SK-N-SH treated with all-trans-retinoic acid at 6 μM for 48 hours (cell line): ENCODE measurements at regions not wholly inside any gene's neighbourhood (a gene's known extent, or its start where the extent isn't known, plus 50 kb on each side); places are given as distances from the start of the nearest gene placed in this dataset.

Experiments
- ATAC-seq: fragments of 200-7000 bp; cut with Tn5 transposase; 3 replicates; pipeline ENCODE4 v1.9.1; 2020; ENCODE audit warnings: mild to moderate bottlenecking, moderate library complexity
- ARNTL ChIP-seq: fragments of 450-650 bp; formaldehyde crosslinking; IDR thresholded peaks from 2 replicates; pipeline ENCODE4 v1.5.0; 2020; ENCODE audit warnings: low read depth, mild to moderate bottlenecking, moderate library complexity, borderline replicate concordance
- BACH2 ChIP-seq: fragments of 250-450 bp; sonication (Bioruptor Pico); IDR thresholded peaks from 2 replicates; pipeline ENCODE4 v1.9.0; 2021; ENCODE audit warnings: mild to moderate bottlenecking, borderline replicate concordance
- ISL1 ChIP-seq: fragments of 250-450 bp; sonication (Bioruptor Pico); IDR thresholded peaks from 2 replicates; pipeline ENCODE4 v2.1.2; 2022; ENCODE audit warnings: mild to moderate bottlenecking, moderate library complexity
- PPARA ChIP-seq: fragments of 250-450 bp; sonication (Bioruptor Pico); IDR thresholded peaks from 2 replicates; pipeline ENCODE4 v1.5.0; 2020; ENCODE audit warnings: mild to moderate bottlenecking, borderline replicate concordance
- RARB ChIP-seq: fragments of 250-450 bp; sonication (Bioruptor Pico); IDR thresholded peaks from 2 replicates; pipeline ENCODE4 v1.8.0; 2021; ENCODE audit warnings: mild to moderate bottlenecking, moderate library complexity
- SNAI2 ChIP-seq: fragments of 250-450 bp; sonication (Bioruptor Pico); IDR thresholded peaks from 2 replicates; pipeline ENCODE4 v1.5.0; 2020; ENCODE audit warnings: mild to moderate bottlenecking, moderate library complexity
- TCF4 ChIP-seq: fragments of 250-450 bp; sonication (Bioruptor Pico); IDR thresholded peaks from 2 replicates; pipeline ENCODE4 v1.8.0; 2021; ENCODE audit warnings: mild to moderate bottlenecking, moderate library complexity, borderline replicate concordance
- TOX ChIP-seq: fragments of 250-450 bp; sonication (Bioruptor Pico); IDR thresholded peaks from 2 replicates; pipeline ENCODE4 v1.8.0; 2021; ENCODE audit warnings: mild to moderate bottlenecking, moderate library complexity, borderline replicate concordance
- ZC3H10 ChIP-seq: fragments of 250-450 bp; sonication (Bioruptor Pico); IDR thresholded peaks from 2 replicates; pipeline ENCODE4 v1.5.1; 2021; ENCODE audit warnings: mild to moderate bottlenecking, moderate library complexity
- ZFP3 ChIP-seq: fragments of 250-450 bp; sonication (Bioruptor Pico); IDR thresholded peaks from 2 replicates; pipeline ENCODE4 v1.5.0; 2020; ENCODE audit warnings: mild to moderate bottlenecking, moderate library complexity
- ZFP30 ChIP-seq: fragments of 450-650 bp; formaldehyde crosslinking; IDR thresholded peaks from 2 replicates; pipeline ENCODE4 v1.5.0; 2022; ENCODE audit warnings: mild to moderate bottlenecking, moderate library complexity
- ZNF565 ChIP-seq: fragments of 450-650 bp; formaldehyde crosslinking; conservative IDR thresholded peaks from 2 replicates; pipeline ENCODE4 v1.5.0; 2020; ENCODE audit warnings: low read depth, mild to moderate bottlenecking, moderate library complexity
- ZNF70 ChIP-seq: fragments of 450-650 bp; formaldehyde crosslinking; IDR thresholded peaks from 2 replicates; pipeline ENCODE4 v1.5.0; 2020; ENCODE audit warnings: mild to moderate bottlenecking, moderate library complexity
- ZNF8 ChIP-seq: fragments of 450-650 bp; formaldehyde crosslinking; IDR thresholded peaks from 2 replicates; pipeline ENCODE4 v1.5.0; 2020; ENCODE audit warnings: mild to moderate bottlenecking, moderate library complexity
- TF ChIP-seq, protein P1 (sequence below): fragments of 250-450 bp; sonication (Bioruptor Pico); IDR thresholded peaks from 2 replicates; pipeline ENCODE4 v1.5.0; 2020; ENCODE audit warnings: mild to moderate bottlenecking, moderate library complexity
- TF ChIP-seq, protein P2 (sequence below): fragments of 250-450 bp; sonication (Bioruptor Pico); IDR thresholded peaks from 2 replicates; pipeline ENCODE4 v1.8.0; 2021; ENCODE audit warnings: low read depth, mild to moderate bottlenecking, moderate library complexity, borderline replicate concordance
- TF ChIP-seq, protein P3 (sequence below): fragments of 250-450 bp; sonication (Bioruptor Pico); IDR thresholded peaks from 2 replicates; pipeline ENCODE4 v1.5.1; 2021; ENCODE audit warnings: mild to moderate bottlenecking, moderate library complexity
- TF ChIP-seq, protein P4 (sequence below): fragments of 250-450 bp; sonication (Bioruptor Pico); IDR thresholded peaks from 2 replicates; pipeline ENCODE4 v1.8.0; 2020; ENCODE audit warnings: mild to moderate bottlenecking, moderate library complexity, borderline replicate concordance

DNA sequence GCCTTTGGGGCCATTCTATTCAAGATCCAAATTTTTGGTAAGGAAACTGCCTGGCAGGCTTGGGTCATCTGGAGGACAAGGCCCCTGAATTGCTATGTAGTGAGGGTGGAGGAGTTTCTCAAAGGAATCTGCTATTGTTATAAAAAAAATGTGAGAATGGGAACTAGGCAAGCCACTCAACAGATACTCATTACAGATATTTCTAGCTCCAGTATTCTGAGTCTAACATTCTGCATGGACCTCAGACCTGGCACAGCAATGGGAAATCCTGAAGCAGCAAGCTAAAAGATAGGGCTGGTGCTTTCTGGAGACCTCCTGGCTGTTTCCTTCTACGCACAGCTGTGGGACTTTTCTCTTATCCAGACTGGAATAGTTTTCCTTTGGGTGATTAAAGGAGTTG is 430.7 kb upstream of the RBMS3 start:
- TF ChIP-seq, protein P1, sequence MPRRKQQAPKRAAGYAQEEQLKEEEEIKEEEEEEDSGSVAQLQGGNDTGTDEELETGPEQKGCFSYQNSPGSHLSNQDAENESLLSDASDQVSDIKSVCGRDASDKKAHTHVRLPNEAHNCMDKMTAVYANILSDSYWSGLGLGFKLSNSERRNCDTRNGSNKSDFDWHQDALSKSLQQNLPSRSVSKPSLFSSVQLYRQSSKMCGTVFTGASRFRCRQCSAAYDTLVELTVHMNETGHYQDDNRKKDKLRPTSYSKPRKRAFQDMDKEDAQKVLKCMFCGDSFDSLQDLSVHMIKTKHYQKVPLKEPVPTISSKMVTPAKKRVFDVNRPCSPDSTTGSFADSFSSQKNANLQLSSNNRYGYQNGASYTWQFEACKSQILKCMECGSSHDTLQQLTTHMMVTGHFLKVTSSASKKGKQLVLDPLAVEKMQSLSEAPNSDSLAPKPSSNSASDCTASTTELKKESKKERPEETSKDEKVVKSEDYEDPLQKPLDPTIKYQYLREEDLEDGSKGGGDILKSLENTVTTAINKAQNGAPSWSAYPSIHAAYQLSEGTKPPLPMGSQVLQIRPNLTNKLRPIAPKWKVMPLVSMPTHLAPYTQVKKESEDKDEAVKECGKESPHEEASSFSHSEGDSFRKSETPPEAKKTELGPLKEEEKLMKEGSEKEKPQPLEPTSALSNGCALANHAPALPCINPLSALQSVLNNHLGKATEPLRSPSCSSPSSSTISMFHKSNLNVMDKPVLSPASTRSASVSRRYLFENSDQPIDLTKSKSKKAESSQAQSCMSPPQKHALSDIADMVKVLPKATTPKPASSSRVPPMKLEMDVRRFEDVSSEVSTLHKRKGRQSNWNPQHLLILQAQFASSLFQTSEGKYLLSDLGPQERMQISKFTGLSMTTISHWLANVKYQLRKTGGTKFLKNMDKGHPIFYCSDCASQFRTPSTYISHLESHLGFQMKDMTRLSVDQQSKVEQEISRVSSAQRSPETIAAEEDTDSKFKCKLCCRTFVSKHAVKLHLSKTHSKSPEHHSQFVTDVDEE (CRISPR knock-in tag), result no peak
- TF ChIP-seq ISL1, result no peak
- TF ChIP-seq TCF4 (CRISPR knock-in tag), result no peak
- peak; percentile 54 for ATAC-seq

DNA sequence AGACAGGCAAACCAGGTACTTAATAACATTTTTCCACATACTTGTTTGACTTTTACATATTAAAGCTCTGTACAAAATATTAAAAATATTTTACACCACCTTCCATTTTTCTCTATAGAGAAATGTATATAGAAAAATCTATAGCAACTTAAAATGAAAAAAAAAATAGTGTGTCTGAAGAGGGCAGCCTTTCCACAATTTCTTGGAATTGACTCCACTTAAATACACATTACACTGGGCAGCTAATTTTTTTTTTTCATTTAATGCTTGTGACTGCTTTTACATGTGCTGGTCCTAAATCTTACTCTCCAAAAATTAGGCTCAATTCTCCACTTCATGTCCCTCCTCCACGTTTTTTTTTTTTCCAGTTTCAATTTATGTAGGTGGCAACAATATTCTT is 427.0 kb upstream of the RBMS3 start:
- ATAC-seq, result peak; percentile 65; the same call in 2 of the 3 replicates
- no peak for TF ChIP-seq ZNF8 (CRISPR knock-in tag)
- no peak for TF ChIP-seq ZFP3 (CRISPR knock-in tag)
- no peak for TF ChIP-seq ARNTL
- no peak for TF ChIP-seq RARB (CRISPR knock-in tag)
- TF ChIP-seq, protein P2, sequence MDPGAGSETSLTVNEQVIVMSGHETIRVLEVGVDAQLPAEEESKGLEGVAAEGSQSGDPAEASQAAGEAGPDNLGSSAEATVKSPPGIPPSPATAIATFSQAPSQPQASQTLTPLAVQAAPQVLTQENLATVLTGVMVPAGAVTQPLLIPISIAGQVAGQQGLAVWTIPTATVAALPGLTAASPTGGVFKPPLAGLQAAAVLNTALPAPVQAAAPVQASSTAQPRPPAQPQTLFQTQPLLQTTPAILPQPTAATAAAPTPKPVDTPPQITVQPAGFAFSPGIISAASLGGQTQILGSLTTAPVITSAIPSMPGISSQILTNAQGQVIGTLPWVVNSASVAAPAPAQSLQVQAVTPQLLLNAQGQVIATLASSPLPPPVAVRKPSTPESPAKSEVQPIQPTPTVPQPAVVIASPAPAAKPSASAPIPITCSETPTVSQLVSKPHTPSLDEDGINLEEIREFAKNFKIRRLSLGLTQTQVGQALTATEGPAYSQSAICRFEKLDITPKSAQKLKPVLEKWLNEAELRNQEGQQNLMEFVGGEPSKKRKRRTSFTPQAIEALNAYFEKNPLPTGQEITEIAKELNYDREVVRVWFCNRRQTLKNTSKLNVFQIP (CRISPR knock-in tag), result no peak
- TF ChIP-seq, protein P3, sequence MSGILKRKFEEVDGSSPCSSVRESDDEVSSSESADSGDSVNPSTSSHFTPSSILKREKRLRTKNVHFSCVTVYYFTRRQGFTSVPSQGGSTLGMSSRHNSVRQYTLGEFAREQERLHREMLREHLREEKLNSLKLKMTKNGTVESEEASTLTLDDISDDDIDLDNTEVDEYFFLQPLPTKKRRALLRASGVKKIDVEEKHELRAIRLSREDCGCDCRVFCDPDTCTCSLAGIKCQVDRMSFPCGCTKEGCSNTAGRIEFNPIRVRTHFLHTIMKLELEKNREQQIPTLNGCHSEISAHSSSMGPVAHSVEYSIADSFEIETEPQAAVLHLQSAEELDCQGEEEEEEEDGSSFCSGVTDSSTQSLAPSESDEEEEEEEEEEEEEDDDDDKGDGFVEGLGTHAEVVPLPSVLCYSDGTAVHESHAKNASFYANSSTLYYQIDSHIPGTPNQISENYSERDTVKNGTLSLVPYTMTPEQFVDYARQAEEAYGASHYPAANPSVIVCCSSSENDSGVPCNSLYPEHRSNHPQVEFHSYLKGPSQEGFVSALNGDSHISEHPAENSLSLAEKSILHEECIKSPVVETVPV (CRISPR knock-in tag), result no peak
- TF ChIP-seq, protein P1 (CRISPR knock-in tag), result no peak
- no peak for TF ChIP-seq BACH2 (CRISPR knock-in tag)
- TF ChIP-seq, protein P4, sequence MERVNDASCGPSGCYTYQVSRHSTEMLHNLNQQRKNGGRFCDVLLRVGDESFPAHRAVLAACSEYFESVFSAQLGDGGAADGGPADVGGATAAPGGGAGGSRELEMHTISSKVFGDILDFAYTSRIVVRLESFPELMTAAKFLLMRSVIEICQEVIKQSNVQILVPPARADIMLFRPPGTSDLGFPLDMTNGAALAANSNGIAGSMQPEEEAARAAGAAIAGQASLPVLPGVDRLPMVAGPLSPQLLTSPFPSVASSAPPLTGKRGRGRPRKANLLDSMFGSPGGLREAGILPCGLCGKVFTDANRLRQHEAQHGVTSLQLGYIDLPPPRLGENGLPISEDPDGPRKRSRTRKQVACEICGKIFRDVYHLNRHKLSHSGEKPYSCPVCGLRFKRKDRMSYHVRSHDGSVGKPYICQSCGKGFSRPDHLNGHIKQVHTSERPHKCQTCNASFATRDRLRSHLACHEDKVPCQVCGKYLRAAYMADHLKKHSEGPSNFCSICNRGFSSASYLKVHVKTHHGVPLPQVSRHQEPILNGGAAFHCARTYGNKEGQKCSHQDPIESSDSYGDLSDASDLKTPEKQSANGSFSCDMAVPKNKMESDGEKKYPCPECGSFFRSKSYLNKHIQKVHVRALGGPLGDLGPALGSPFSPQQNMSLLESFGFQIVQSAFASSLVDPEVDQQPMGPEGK (CRISPR knock-in tag), result no peak
- TF ChIP-seq ZNF565, result no peak
- no peak for TF ChIP-seq TOX (CRISPR knock-in tag)
- no peak for TF ChIP-seq ZC3H10 (CRISPR knock-in tag)
- TF ChIP-seq SNAI2, result no peak
- no peak for TF ChIP-seq ZNF70 (CRISPR knock-in tag)
- TF ChIP-seq ISL1, result no peak

DNA sequence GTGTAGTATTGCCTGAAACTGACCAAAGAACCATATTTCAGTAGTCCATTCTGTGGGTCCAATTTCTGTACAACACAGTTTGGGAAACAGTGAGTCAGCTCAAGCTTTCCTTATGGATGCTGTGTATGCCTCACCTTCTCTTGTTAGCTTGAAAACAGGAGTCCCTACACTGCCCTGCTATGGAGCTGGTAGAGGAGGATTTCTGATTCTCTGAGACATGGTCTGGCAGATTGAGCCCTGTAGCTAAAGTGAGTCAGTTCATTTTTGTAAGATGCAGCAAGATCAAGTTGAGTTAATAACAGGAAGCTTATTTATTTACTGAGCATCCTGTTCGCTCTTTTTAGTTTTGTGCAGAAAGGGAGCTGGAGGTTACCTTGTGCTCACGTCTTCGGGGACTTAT is 424.1 kb upstream of the RBMS3 start:
- no peak for ATAC-seq
- TF ChIP-seq PPARA (CRISPR knock-in tag), result no peak
- TF ChIP-seq RARB (CRISPR knock-in tag), result no peak
- no peak for TF ChIP-seq SNAI2
- TF ChIP-seq, protein P2 (CRISPR knock-in tag), result no peak
- TF ChIP-seq ZC3H10 (CRISPR knock-in tag), result no peak
- TF ChIP-seq ZNF565, result no peak
- TF ChIP-seq, protein P4 (CRISPR knock-in tag), result no peak
- TF ChIP-seq ARNTL, result no peak
- TF ChIP-seq, protein P3 (CRISPR knock-in tag), result no peak
- no peak for TF ChIP-seq TCF4 (CRISPR knock-in tag)
- TF ChIP-seq ZFP30 (CRISPR knock-in tag), result no peak
- TF ChIP-seq ZFP3 (CRISPR knock-in tag), result no peak
